IPS-20b (cell line): ENCODE measurements at regions not wholly inside any gene's neighbourhood (a gene's known extent, or its start where the extent isn't known, plus 50 kb on each side); places are given as distances from the start of the nearest gene placed in this dataset.

Experiments
- H3K27ac ChIP-seq: one replicate; pipeline ENCODE4 v1.5.1; 2013; ENCODE audit warnings: low read length
- H3K27me3 ChIP-seq: 2 replicates; pipeline ENCODE4 v1.6.1; 2013; ENCODE audit warnings: mild to moderate bottlenecking, low read length, inconsistent platforms; ENCODE audit not compliant: insufficient read depth
- H3K36me3 ChIP-seq: 2 replicates; pipeline ENCODE4 v1.6.1; 2013; ENCODE audit warnings: low read depth, mild to moderate bottlenecking, inconsistent platforms, low read length, moderate library complexity; ENCODE audit not compliant: insufficient read depth
- H3K4me1 ChIP-seq: 2 replicates; pipeline ENCODE4 v1.6.1; 2013; ENCODE audit warnings: mild to moderate bottlenecking, control low read depth, inconsistent platforms, low read length, moderate library complexity; ENCODE audit not compliant: insufficient read depth
- H3K4me3 ChIP-seq: 2 replicates; pipeline ENCODE4 v1.5.1; 2013; ENCODE audit warnings: mild to moderate bottlenecking, low read length, inconsistent platforms
- H3K9ac ChIP-seq: 2 replicates; pipeline ENCODE4 v1.6.1; 2013; ENCODE audit warnings: low read depth, mild to moderate bottlenecking, inconsistent platforms, low read length, moderate library complexity
- H3K9me3 ChIP-seq: 2 replicates; pipeline ENCODE4 v1.6.1; 2013; ENCODE audit warnings: mild to moderate bottlenecking, low read depth, low read length, inconsistent platforms; ENCODE audit not compliant: insufficient read depth

GRCh38 chr2:17083902-17084301 lies 418.3 kb upstream of the CYRIA start:
- Histone ChIP-seq H3K9me3 (peaks cover 13% of the 10 kb centered on the region), H3K27ac (no peak overlapping the region), H3K27me3 (no peaks in the 10 kb centered on the region)

GRCh38 chr2:17079262-17079661 lies 413.6 kb upstream of the CYRIA start:
- Histone ChIP-seq H3K4me3 (no peak overlapping the region), H3K27ac (no peak overlapping the region), H3K36me3 (no peaks in the 10 kb centered on the region), H3K9ac (no peak overlapping the region), H3K9me3 (peaks cover 21% of the 10 kb centered on the region), H3K27me3 (no peaks in the 10 kb centered on the region), H3K4me1 (no peaks in the 10 kb centered on the region)

More at GRCh38 chr2:17083902-17084301, 418.3 kb upstream of the CYRIA start:
- Histone ChIP-seq H3K4me1 (no peaks in the 10 kb centered on the region), H3K36me3 (no peaks in the 10 kb centered on the region), H3K9ac (no peak overlapping the region), H3K4me3 (no peak overlapping the region)

- H3K36me3 ChIP-seq: no peaks in the 10 kb centered on the region
- H3K27ac ChIP-seq: no peak overlapping the region
- peaks cover 21% of the 10 kb centered on the region for H3K9me3 ChIP-seq
- no peaks in the 10 kb centered on the region for H3K4me1 ChIP-seq
- no peak overlapping the region for H3K9ac ChIP-seq
- no peak overlapping the region for H3K4me3 ChIP-seq
- no peaks in the 10 kb centered on the region for H3K27me3 ChIP-seq
Measured at GRCh38 chr2:17076533-17076932, 410.9 kb upstream of the CYRIA start.

GRCh38 chr2:17070711-17071110 lies 405.1 kb upstream of the CYRIA start:
- no peak overlapping the region for H3K4me3 ChIP-seq

DNA sequence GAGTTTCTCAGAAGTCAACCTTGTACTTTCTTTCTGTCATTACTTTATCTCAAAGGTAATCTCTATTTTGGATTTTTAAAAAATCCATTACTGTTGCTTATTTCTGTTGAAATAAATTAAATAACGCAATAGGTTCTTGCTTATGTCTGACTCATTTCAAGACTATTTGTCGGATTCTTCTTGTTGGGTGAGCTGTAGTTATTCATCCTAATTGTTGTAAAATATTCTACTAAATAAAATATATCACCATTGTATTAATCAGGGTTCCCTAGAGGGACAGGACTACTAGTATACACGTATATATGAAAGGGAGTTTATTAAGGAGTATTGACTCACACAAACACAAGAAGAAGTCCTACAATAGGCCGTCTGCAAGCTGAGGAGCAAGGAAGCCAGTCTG lies 403.9 kb upstream of the CYRIA start:
- H3K4me1 ChIP-seq: no peaks in the 10 kb centered on the region
- H3K9ac ChIP-seq: no peak overlapping the region
- H3K9me3 ChIP-seq: peaks cover 8% of the 10 kb centered on the region
- H3K4me3 ChIP-seq: no peak overlapping the region
- H3K27me3 ChIP-seq: no peaks in the 10 kb centered on the region
- no peaks in the 10 kb centered on the region for H3K36me3 ChIP-seq
- no peak overlapping the region for H3K27ac ChIP-seq

More at GRCh38 chr2:17070711-17071110, 405.1 kb upstream of the CYRIA start:
- Histone ChIP-seq H3K9me3 (peaks cover 8% of the 10 kb centered on the region), H3K36me3 (no peaks in the 10 kb centered on the region), H3K4me1 (no peaks in the 10 kb centered on the region), H3K27me3 (no peaks in the 10 kb centered on the region), H3K9ac (no peak overlapping the region), H3K27ac (no peak overlapping the region)

DNA sequence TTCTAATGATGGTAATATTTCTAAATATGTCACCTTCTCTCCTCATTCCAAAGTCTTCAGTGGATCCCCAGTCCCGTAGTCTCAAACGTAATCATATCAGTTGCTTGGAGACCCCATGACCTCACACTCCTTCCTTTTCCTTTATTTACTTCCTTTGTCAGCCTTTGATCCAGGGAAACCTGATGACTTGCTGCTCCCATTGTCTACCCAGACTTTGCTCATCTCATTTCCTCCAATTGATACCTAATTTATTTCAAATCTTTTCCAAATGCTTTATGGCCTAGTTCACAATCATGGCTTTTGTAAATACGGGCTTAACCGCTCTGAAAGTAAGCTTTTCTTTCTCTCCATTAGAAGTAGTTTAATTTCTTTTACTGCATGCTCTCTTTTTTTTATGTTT lies 402.4 kb upstream of the CYRIA start:
- H3K9me3 ChIP-seq: peaks cover 8% of the 10 kb centered on the region
- no peak overlapping the region for H3K9ac ChIP-seq
- H3K4me1 ChIP-seq: no peaks in the 10 kb centered on the region
- no peak overlapping the region for H3K27ac ChIP-seq
- no peaks in the 10 kb centered on the region for H3K36me3 ChIP-seq
- no peak overlapping the region for H3K4me3 ChIP-seq
- no peaks in the 10 kb centered on the region for H3K27me3 ChIP-seq

GRCh38 chr2:17065536-17065935 lies 399.9 kb upstream of the CYRIA start:
- no peak overlapping the region for H3K27ac ChIP-seq

DNA sequence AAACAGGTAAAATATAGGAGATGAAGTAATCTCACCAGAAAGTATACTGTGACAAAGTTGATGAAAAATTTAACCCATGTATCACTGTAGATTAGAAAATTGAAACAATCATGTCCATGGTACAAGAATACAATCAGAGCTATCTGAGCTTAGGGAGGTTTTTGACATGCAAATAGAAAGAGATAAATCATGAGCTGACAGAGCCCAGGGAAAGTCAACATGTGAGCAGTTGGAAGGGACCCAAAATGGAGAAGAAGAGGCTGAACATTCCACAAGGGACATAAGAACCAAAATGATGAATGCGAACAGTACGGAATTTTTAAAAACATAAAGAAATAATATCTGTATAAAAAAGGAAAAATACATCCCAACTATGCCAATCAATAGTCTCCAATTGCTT lies 395.4 kb upstream of the CYRIA start:
- Histone ChIP-seq H3K27ac (no peak overlapping the region), H3K36me3 (no peaks in the 10 kb centered on the region), H3K27me3 (no peaks in the 10 kb centered on the region), H3K4me3 (no peak overlapping the region), H3K9ac (no peak overlapping the region), H3K9me3 (no peaks in the 10 kb centered on the region), H3K4me1 (peaks cover 23% of the 10 kb centered on the region)

More at GRCh38 chr2:17065536-17065935, 399.9 kb upstream of the CYRIA start:
- H3K4me3 ChIP-seq: no peak overlapping the region
- H3K9ac ChIP-seq: no peak overlapping the region
- H3K27me3 ChIP-seq: no peaks in the 10 kb centered on the region
- no peaks in the 10 kb centered on the region for H3K9me3 ChIP-seq
- no peaks in the 10 kb centered on the region for H3K36me3 ChIP-seq
- no peaks in the 10 kb centered on the region for H3K4me1 ChIP-seq

- H3K9me3 ChIP-seq: no peaks in the 10 kb centered on the region
- no peak overlapping the region for H3K4me3 ChIP-seq
- H3K27me3 ChIP-seq: no peaks in the 10 kb centered on the region
- H3K9ac ChIP-seq: no peak overlapping the region
- H3K36me3 ChIP-seq: no peaks in the 10 kb centered on the region
- H3K4me1 ChIP-seq: peaks cover 23% of the 10 kb centered on the region
- no peak overlapping the region for H3K27ac ChIP-seq
Measured at GRCh38 chr2:17059458-17059857, 393.8 kb upstream of the CYRIA start.

DNA sequence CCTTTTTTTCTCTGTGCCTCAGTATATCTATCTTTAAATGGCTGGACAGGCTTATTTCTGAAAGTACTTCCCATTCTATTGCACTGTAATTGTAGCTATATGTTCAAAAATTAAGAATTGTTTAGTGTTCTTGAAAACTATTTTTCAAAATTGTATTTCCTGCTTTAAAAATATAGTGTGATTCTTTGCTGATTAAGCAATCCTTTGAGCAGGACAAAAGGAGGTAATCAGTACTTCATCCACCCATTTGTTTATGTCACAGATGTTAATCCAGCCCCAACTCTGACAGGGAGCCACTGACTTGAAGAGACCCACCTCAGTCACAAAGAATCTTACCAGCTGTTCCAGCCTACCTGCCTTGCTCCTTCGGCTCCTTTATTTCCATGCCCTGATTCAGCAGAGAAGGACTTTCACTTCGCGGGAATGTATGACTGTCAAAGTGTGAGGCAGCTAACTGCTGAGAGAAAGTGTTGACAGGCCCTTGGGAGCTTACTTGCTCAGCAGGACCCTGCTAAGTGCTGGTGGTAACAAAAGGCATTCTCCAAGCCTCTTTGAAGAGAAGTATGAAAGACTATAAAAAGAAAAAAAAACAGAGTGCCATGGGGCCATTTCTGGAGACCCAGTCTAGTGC lies 393.3 kb upstream of the CYRIA start:
- Histone ChIP-seq H3K27ac (no peak overlapping the region), H3K9me3 (no peaks in the 10 kb centered on the region), H3K36me3 (no peaks in the 10 kb centered on the region), H3K4me1 (peaks cover 23% of the 10 kb centered on the region), H3K27me3 (no peaks in the 10 kb centered on the region), H3K9ac (no peak overlapping the region), H3K4me3 (no peak overlapping the region)

- Histone ChIP-seq H3K4me3 (no peak overlapping the region), H3K9me3 (no peaks in the 10 kb centered on the region), H3K4me1 (peaks cover 23% of the 10 kb centered on the region), H3K9ac (no peak overlapping the region), H3K27ac (no peak overlapping the region), H3K36me3 (no peaks in the 10 kb centered on the region), H3K27me3 (no peaks in the 10 kb centered on the region)
Measured at GRCh38 chr2:17057109-17058017, 391.7 kb upstream of the CYRIA start.

DNA sequence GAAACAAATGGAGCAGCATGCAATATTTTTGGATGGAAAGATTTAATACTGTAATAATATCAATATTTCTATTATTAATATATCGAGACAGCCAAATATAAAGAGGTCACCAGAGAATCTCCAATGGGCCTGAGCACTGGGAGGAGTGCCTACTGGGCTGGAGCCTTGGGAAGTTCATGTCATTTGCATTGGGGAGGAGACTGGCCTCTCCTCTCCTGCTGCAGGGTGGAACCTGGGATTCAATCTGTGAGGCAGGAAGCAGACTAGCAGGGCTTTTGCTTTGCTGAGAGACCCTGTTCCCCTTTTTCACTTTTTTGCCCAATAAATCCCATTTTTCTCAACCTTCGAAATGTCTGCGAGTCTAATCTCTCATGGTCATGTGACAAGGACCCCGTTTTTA lies 390.6 kb upstream of the CYRIA start:
- Histone ChIP-seq H3K4me1 (peaks cover 23% of the 10 kb centered on the region), H3K36me3 (no peaks in the 10 kb centered on the region), H3K4me3 (no peak overlapping the region), H3K9me3 (no peaks in the 10 kb centered on the region), H3K9ac (no peak overlapping the region), H3K27ac (no peak overlapping the region), H3K27me3 (no peaks in the 10 kb centered on the region)
